ENCODE measurements at regions not wholly inside any gene's neighbourhood (a gene's known extent, or its start where the extent isn't known, plus 50 kb on each side); places are given as distances from the start of the nearest gene placed in this dataset.
"Not testable (repeated sequence)": the region's sequence is repeated elsewhere in the genome, so short reads cannot be mapped to it uniquely, and the experiment has no call there.

DNA sequence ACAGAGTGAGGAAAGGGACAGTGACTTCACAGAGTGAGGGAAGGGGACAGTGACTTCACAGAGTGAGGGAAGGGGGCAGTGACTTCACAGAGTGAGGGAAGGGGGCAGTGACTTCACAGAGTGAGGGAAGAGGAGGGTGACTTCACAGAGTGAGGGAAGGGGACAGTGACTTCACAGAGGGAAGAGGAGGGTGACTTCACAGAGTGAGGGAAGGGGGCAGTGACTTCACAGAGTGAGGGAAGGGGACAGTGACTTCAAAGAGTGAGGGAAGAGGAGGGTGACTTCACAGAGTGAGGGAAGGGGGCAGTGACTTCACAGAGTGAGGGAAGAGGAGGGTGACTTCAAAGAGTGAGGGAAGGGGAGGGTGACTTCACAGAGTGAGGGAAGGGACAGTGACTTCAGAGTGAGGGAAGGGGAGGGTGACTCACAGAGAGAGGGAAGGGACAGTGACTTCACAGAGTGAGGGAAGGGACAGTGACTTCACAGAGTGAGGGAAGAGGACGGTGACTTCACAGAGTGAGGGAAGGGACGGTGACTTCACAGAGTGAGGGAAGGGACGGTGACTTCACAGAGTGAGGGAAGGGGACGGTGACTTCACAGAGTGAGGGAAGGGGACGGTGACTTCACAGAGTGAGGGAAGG lies 142.0 kb upstream of the PITRM1 start:
- not testable (repeated sequence) for H3K9me1 ChIP-seq (replicated peaks; ENCODE audit: control insufficient read depth, extremely low read depth, insufficient read depth, low read length); BruUV-seq (replicated peaks); DNase-seq (ENCODE audit: low read depth, low spot score)

DNA sequence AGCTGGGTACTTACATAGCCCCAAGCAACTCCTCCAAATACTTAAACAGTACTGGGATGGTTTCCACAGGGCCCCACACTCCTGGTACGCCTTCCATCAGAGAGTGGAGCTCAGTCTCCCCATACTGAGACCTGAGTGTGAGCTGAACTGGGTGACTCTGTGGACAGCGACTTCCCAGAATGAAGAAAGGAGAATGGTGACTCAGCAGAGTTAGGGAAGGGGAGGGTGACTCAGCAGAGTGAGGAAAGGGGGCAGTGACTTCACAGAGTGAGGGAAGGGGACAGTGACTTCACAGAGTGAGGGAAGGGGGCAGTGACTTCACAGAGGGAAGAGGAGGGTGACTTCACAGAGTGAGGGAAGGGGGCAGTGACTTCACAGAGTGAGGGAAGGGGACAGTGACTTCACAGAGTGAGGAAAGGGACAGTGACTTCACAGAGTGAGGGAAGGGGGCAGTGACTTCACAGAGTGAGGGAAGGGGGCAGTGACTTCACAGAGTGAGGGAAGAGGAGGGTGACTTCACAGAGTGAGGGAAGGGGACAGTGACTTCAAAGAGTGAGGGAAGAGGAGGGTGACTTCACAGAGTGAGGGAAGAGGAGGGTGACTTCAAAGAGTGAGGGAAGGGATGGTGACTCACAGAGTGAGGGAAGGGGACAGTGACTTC lies 141.3 kb upstream of the PITRM1 start:
- H3K9ac ChIP-seq (replicated peaks; ENCODE audit: extremely low read depth, insufficient read depth, low read length); H3K9me1 ChIP-seq (replicated peaks; ENCODE audit: control insufficient read depth, extremely low read depth, insufficient read depth, low read length); H3K4me3 ChIP-seq (replicated peaks in 1 of 3; ENCODE audit: insufficient read depth in 1 of 3, low read depth in 1 of 3, low read length in 3 of 3); POLR2A ChIA-PET; H3K9me3 ChIP-seq (replicated peaks; ENCODE audit: control insufficient read depth, insufficient read depth, low read length); BruUV-seq (replicated peaks); H4K20me1 ChIP-seq (replicated peaks; ENCODE audit: control insufficient read depth, extremely low read depth, insufficient read depth, low read length); H3K4me2 ChIP-seq (ENCODE audit: insufficient read depth, low read length); FAIRE-seq; H3K36me3 ChIP-seq (ENCODE audit: control insufficient read depth in 2 of 2, extremely low read depth in 1 of 2, insufficient read depth in 2 of 2, low read length in 2 of 2); intact Hi-C loops (cut with micrococcal nuclease); dilution Hi-C loops (cut with MboI; ENCODE audit: extremely low pct_ligation_motif_present, low sequenced_read_pairs); H3K79me2 ChIP-seq (ENCODE audit: control insufficient read depth, insufficient read depth, low read length); H3K4me1 ChIP-seq (ENCODE audit: control insufficient read depth, extremely low read depth, insufficient read depth, low read length); H3K27ac ChIP-seq (ENCODE audit: insufficient read depth, low read depth, low read length); H2AFZ ChIP-seq (ENCODE audit: low read depth, low read length); CTCF ChIA-PET: not testable (repeated sequence)
- peaks cover 6 to 11% of the 10 kb centered on the region in 2 experiments for H3K27me3 ChIP-seq (ENCODE audit: control insufficient read depth in 2 of 2, insufficient read depth in 2 of 2, low read length in 2 of 2)
- peak; percentile 52 for DNase-seq (ENCODE audit: low read depth, low spot score)
- TF ChIP-seq JUN (IDR thresholded peaks at IDR 0.05; ENCODE audit: borderline replicate concordance, insufficient read depth, insufficient read length, low read depth) (peak; percentile 28), FOS (IDR thresholded peaks at IDR 0.05; ENCODE audit: borderline replicate concordance, insufficient read depth, low read length) (peak; percentile 16)

More for the DNA sequence above, 142.0 kb upstream of the PITRM1 start:
- H4K20me1 ChIP-seq (replicated peaks; ENCODE audit: control insufficient read depth, extremely low read depth, insufficient read depth, low read length); H3K36me3 ChIP-seq (ENCODE audit: control insufficient read depth in 2 of 2, extremely low read depth in 1 of 2, insufficient read depth in 2 of 2, low read length in 2 of 2); H3K9ac ChIP-seq (replicated peaks; ENCODE audit: extremely low read depth, insufficient read depth, low read length); CTCF ChIA-PET; dilution Hi-C loops (cut with MboI; ENCODE audit: extremely low pct_ligation_motif_present, low sequenced_read_pairs); H3K9me3 ChIP-seq (replicated peaks; ENCODE audit: control insufficient read depth, insufficient read depth, low read length); H3K79me2 ChIP-seq (ENCODE audit: control insufficient read depth, insufficient read depth, low read length); H3K4me1 ChIP-seq (ENCODE audit: control insufficient read depth, extremely low read depth, insufficient read depth, low read length); H3K27ac ChIP-seq (ENCODE audit: insufficient read depth, low read depth, low read length); H2AFZ ChIP-seq (ENCODE audit: low read depth, low read length); H3K4me3 ChIP-seq (replicated peaks in 1 of 3; ENCODE audit: insufficient read depth in 1 of 3, low read depth in 1 of 3, low read length in 3 of 3); FAIRE-seq; POLR2A ChIA-PET; intact Hi-C loops (cut with micrococcal nuclease); H3K4me2 ChIP-seq (ENCODE audit: insufficient read depth, low read length): not testable (repeated sequence)
- peaks cover 6 to 11% of the 10 kb centered on the region in 2 experiments for H3K27me3 ChIP-seq (ENCODE audit: control insufficient read depth in 2 of 2, insufficient read depth in 2 of 2, low read length in 2 of 2)
